GM06990 (cell line): ENCODE measurements at regions not wholly inside any gene's neighbourhood (a gene's known extent, or its start where the extent isn't known, plus 50 kb on each side); places are given as distances from the start of the nearest gene placed in this dataset.

ENCODE experiments used
- DNase-seq: peaks from one replicate; pipeline ENCODE4 v3.0.0-alpha.2; 2011; ENCODE audit not compliant: insufficient read length; ENCODE audit errors: extremely low read depth
- H3K27me3 ChIP-seq: replicated peaks from 2 replicates; pipeline ENCODE4 v1.6.0; 2011; ENCODE audit warnings: low read length; ENCODE audit not compliant: control insufficient read depth, insufficient read depth
- H3K36me3 ChIP-seq: 2 replicates; pipeline ENCODE4 v1.5.1; 2011; ENCODE audit warnings: low read length; ENCODE audit not compliant: control insufficient read depth, insufficient read depth
- H3K4me3 ChIP-seq: replicated peaks from 2 replicates; pipeline ENCODE4 v1.5.1; 2011; ENCODE audit warnings: low read depth, mild to moderate bottlenecking, control low read depth, low read length
- CTCF ChIP-seq: IDR thresholded peaks from 2 replicates; pipeline ENCODE4 v1.5.1; 2011; ENCODE audit warnings: low read length, control low read depth, mild to moderate bottlenecking, inconsistent platforms; ENCODE audit not compliant: insufficient read depth, poor library complexity, severe bottlenecking

- no peak overlapping the region for H3K4me3 ChIP-seq
- peak; percentile 1 for DNase-seq
- TF ChIP-seq CTCF, result no peak
These were observed 173.0 kb downstream of the OLFM4 start for GRCh38 chr13:53201454-53202225.

GRCh38 chr13:53204598-53204997 lies 176.0 kb downstream of the OLFM4 start:
- Histone ChIP-seq H3K4me3 (no peak overlapping the region), H3K36me3 (no peaks in the 10 kb centered on the region), H3K27me3 (no peaks in the 10 kb centered on the region)
- DNase-seq, result no peak
- no peak for TF ChIP-seq CTCF

More at GRCh38 chr13:53201454-53202225, 173.0 kb downstream of the OLFM4 start:
- Histone ChIP-seq H3K36me3 (no peaks in the 10 kb centered on the region), H3K27me3 (no peaks in the 10 kb centered on the region)

GRCh38 chr13:53206455-53206854 lies 177.8 kb downstream of the OLFM4 start:
- no peak for DNase-seq
- H3K4me3 ChIP-seq, result no peak overlapping the region
- peak; percentile 51 for TF ChIP-seq CTCF
- H3K36me3 ChIP-seq, result no peaks in the 10 kb centered on the region
- no peaks in the 10 kb centered on the region for H3K27me3 ChIP-seq

- TF ChIP-seq CTCF, result no peak
- H3K4me3 ChIP-seq, result no peak overlapping the region
- DNase-seq, result no peak
- H3K36me3 ChIP-seq, result no peaks in the 10 kb centered on the region
- no peaks in the 10 kb centered on the region for H3K27me3 ChIP-seq
These were observed 178.9 kb downstream of the OLFM4 start for GRCh38 chr13:53207556-53207955.

- no peak for DNase-seq
- Histone ChIP-seq H3K4me3 (no peak overlapping the region), H3K27me3 (no peaks in the 10 kb centered on the region), H3K36me3 (no peaks in the 10 kb centered on the region)
- no peak for TF ChIP-seq CTCF
These were observed 185.8 kb downstream of the OLFM4 start for GRCh38 chr13:53214433-53214832.
